HG02623 (cell line): ENCODE measurements at regions not wholly inside any gene's neighbourhood (a gene's known extent, or its start where the extent isn't known, plus 50 kb on each side); places are given as distances from the start of the nearest gene placed in this dataset.

Experiments
- ATAC-seq: cut with Tn5 transposase; IDR thresholded peaks from one replicate; pipeline ENCODE4 v1.9.1; 2021; ENCODE audit warnings: moderate library complexity; ENCODE audit not compliant: unreplicated experiment

GRCh38 chr1:68293609-68294366, 61.5 kb upstream of the WLS start:
- ATAC-seq = no peak

GRCh38 chr1:68293122-68293521, 60.8 kb upstream of the WLS start:
- no peak for ATAC-seq

- no peak for ATAC-seq
Measured at GRCh38 chr1:68291688-68292384, 59.5 kb upstream of the WLS start.

- no peak for ATAC-seq
Measured at GRCh38 chr1:68287241-68287640, 54.9 kb upstream of the WLS start.

GRCh38 chr1:68285046-68285445, 52.7 kb upstream of the WLS start:
- no peak for ATAC-seq

- no peak for ATAC-seq
Measured at GRCh38 chr1:68281946-68282615, 49.8 kb upstream of the WLS start.
